ENCODE measurements at regions not wholly inside any gene's neighbourhood (a gene's known extent, or its start where the extent isn't known, plus 50 kb on each side); places are given as distances from the start of the nearest gene placed in this dataset.

DNA sequence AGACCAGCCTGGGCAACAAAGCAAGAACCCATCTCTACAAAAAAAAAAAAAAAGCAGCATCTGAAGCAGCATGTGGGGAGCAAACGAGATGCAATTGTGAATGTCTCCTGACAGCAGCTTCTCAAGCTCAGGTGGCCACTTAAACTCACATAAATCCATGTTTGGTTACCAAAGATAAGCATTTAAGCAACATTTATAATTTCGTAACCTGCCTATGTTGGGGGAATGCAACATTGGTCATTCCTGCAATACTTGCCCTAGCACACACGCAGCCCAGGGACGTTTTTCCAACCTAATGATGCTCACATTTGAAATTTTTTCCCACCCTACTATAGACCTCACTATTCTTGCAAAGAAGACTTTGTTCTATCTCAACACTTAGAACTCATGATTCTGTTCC is 113.3 kb downstream of the ZFP64 start:
- H3K27ac ChIP-seq (ENCODE audit: low read length): no peak overlapping the region
- ChIA-PET CTCF (no interaction called here), POLR2A (no interaction called here)
- no peak for DNase-seq (ENCODE audit: low read depth, low spot score)
- in situ Hi-C loops (cut with HindIII; ENCODE audit: low pct_unique_long_range_greater_than_20kb, low sequenced_read_pairs) (no loop called here), intact Hi-C loops (cut with micrococcal nuclease; ENCODE audit: unreplicated experiment) (no loop called here)
- no peaks in the 10 kb centered on the region for H3K27me3 ChIP-seq (ENCODE audit: control insufficient read depth, insufficient read depth, low read length)
- BruUV-seq (replicated peaks): no TSS peak
- no peak overlapping the region for H3K4me3 ChIP-seq (ENCODE audit: low read depth in 2 of 2, low read length in 2 of 2)
- no peak for ATAC-seq
- H3K9me3 ChIP-seq (ENCODE audit: control insufficient read depth, insufficient read depth, low read depth, low read length): no peaks in the 10 kb centered on the region
- no peak for TF ChIP-seq POLR2AphosphoS5 (IDR thresholded peaks at IDR 0.05; ENCODE audit: low read depth, low read length)
- TF ChIP-seq, protein P1, sequence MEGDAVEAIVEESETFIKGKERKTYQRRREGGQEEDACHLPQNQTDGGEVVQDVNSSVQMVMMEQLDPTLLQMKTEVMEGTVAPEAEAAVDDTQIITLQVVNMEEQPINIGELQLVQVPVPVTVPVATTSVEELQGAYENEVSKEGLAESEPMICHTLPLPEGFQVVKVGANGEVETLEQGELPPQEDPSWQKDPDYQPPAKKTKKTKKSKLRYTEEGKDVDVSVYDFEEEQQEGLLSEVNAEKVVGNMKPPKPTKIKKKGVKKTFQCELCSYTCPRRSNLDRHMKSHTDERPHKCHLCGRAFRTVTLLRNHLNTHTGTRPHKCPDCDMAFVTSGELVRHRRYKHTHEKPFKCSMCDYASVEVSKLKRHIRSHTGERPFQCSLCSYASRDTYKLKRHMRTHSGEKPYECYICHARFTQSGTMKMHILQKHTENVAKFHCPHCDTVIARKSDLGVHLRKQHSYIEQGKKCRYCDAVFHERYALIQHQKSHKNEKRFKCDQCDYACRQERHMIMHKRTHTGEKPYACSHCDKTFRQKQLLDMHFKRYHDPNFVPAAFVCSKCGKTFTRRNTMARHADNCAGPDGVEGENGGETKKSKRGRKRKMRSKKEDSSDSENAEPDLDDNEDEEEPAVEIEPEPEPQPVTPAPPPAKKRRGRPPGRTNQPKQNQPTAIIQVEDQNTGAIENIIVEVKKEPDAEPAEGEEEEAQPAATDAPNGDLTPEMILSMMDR (IDR thresholded peaks at IDR 0.05): no peak
- TF ChIP-seq SIN3A (IDR thresholded peaks at IDR 0.05; ENCODE audit: borderline replicate concordance, insufficient read depth, low read depth, low read length): no peak
- TF ChIP-seq, protein P2, sequence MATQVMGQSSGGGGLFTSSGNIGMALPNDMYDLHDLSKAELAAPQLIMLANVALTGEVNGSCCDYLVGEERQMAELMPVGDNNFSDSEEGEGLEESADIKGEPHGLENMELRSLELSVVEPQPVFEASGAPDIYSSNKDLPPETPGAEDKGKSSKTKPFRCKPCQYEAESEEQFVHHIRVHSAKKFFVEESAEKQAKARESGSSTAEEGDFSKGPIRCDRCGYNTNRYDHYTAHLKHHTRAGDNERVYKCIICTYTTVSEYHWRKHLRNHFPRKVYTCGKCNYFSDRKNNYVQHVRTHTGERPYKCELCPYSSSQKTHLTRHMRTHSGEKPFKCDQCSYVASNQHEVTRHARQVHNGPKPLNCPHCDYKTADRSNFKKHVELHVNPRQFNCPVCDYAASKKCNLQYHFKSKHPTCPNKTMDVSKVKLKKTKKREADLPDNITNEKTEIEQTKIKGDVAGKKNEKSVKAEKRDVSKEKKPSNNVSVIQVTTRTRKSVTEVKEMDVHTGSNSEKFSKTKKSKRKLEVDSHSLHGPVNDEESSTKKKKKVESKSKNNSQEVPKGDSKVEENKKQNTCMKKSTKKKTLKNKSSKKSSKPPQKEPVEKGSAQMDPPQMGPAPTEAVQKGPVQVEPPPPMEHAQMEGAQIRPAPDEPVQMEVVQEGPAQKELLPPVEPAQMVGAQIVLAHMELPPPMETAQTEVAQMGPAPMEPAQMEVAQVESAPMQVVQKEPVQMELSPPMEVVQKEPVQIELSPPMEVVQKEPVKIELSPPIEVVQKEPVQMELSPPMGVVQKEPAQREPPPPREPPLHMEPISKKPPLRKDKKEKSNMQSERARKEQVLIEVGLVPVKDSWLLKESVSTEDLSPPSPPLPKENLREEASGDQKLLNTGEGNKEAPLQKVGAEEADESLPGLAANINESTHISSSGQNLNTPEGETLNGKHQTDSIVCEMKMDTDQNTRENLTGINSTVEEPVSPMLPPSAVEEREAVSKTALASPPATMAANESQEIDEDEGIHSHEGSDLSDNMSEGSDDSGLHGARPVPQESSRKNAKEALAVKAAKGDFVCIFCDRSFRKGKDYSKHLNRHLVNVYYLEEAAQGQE (IDR thresholded peaks at IDR 0.05; ENCODE audit: insufficient read depth in 1 of 2, low read depth in 2 of 2, low read length in 1 of 2): no peak
- no peak for TF ChIP-seq TCF7L2 (IDR thresholded peaks at IDR 0.05; ENCODE audit: low read depth, low read length)
- no peaks in the 10 kb centered on the region for H3K36me3 ChIP-seq (ENCODE audit: control insufficient read depth, insufficient read depth, low read length)
- H3K4me1 ChIP-seq (ENCODE audit: control insufficient read depth, insufficient read depth, low read length): peaks cover 4% of the 10 kb centered on the region

DNA sequence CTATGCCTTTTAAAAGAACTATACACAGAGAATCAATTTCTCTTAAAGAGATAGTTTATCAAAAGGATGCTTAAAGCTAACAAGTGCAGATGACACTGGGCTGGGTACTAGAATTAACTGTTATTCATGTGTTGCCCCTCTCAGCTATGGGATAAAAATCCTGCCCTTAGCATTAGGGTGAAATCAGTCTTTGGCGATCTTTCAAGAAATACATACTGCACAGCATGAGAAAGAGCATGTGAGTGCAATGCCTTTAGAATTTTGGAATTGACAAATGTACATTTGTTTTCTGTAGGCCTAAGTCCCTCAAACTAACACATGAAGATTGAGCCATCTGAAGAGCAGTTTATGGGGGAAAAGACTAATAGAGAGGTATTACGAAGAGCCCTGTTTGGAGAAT is 115.4 kb downstream of the ZFP64 start:
- in situ Hi-C loops (cut with HindIII; ENCODE audit: low pct_unique_long_range_greater_than_20kb, low sequenced_read_pairs): no loop called here
- POLR2A ChIA-PET: no interaction called here
- Histone ChIP-seq H3K4me3 (ENCODE audit: low read depth in 2 of 2, low read length in 2 of 2) (no peak overlapping the region), H3K27me3 (ENCODE audit: control insufficient read depth, insufficient read depth, low read length) (no peaks in the 10 kb centered on the region), H3K36me3 (ENCODE audit: control insufficient read depth, insufficient read depth, low read length) (no peaks in the 10 kb centered on the region), H3K4me1 (ENCODE audit: control insufficient read depth, insufficient read depth, low read length) (0 out of 2 replicates have a peak, but pooled peaks cover 2% of the 10 kb centered on the region), H3K9me3 (ENCODE audit: control insufficient read depth, insufficient read depth, low read depth, low read length) (no peaks in the 10 kb centered on the region), H3K27ac (ENCODE audit: low read length) (no peak overlapping the region)
- CTCF ChIA-PET: no interaction called here
- no peak for ATAC-seq
- intact Hi-C loops (cut with micrococcal nuclease; ENCODE audit: unreplicated experiment): no loop called here
- BruUV-seq (replicated peaks): no TSS peak
- TF ChIP-seq POLR2AphosphoS5 (IDR thresholded peaks at IDR 0.05; ENCODE audit: low read depth, low read length): no peak
- no peak for TF ChIP-seq SIN3A (IDR thresholded peaks at IDR 0.05; ENCODE audit: borderline replicate concordance, insufficient read depth, low read depth, low read length)
- TF ChIP-seq, protein P1 (IDR thresholded peaks at IDR 0.05): no peak
- TF ChIP-seq, protein P2 (IDR thresholded peaks at IDR 0.05; ENCODE audit: insufficient read depth in 1 of 2, low read depth in 2 of 2, low read length in 1 of 2): no peak
- no peak for TF ChIP-seq TCF7L2 (IDR thresholded peaks at IDR 0.05; ENCODE audit: low read depth, low read length)
- DNase-seq (ENCODE audit: low read depth, low spot score): no peak
